ENCODE measurements at regions not wholly inside any gene's neighbourhood (a gene's known extent, or its start where the extent isn't known, plus 50 kb on each side); places are given as distances from the start of the nearest gene placed in this dataset.
A peak's percentile ranks its signal among the peaks of the same experiment; 100 is the strongest.
"Not testable (repeated sequence)": the region's sequence is repeated elsewhere in the genome, so short reads cannot be mapped to it uniquely, and the experiment has no call there.

DNA sequence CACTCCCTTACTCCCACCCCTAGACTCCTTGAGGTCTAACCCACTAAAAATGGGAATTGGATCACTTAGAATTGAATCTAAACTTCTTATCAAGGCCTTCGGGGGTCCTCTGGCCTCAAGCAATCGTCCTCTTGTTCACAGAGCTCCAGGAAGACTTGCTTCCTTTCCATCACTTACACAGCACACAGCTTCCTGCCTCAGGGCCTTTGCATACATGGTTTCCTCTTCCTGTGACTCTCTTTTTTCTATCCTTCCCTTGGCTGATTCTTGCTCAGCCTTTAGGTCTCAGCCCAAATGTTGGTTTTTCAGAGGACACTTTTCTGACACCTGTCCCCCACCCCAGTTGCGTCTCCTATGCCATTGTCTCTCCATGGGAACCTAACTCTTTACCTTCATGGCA, 50.0 kb upstream of the ALDH1B1 start:
- DNase-seq: no peak

DNA sequence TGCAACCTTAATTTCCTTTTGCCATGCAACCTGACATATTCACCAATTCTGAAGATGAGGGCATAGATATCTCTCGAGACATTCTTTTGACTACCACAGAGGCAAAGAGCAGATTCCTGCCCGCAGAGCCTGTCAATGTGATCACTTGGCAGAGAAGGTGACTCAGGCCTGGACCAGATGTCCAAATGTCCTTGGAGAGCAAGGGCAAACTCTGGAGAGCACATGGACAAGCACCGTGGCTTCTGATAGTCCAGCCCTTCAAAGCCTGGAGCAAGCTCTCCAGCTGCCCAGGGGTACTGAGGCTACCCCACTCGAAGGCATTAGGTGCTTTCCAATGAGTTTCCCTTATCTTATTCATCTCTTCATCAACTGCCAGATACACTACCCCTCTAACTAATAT, 50.4 kb upstream of the ALDH1B1 start:
- DNase-seq: no peak

DNA sequence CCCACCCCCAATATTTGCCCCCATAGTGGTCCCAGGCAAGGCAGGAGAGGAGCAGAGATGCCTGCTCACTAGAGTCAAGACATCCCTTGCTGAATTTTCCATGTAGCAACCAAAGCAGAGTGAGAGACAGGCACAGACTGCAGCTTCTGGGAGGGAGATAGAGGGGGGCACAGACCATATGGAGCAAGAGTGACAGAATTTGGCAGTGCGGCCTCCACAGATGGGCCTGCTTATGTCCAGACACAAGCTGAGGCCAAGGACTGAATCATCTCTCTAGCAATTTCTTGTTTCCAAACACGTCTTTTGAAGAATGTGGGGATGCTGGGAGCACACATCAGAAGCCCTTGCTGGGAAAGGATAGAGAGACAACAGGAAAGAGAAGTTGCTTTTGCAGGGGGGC, 53.0 kb upstream of the ALDH1B1 start:
- DNase-seq: no peak

DNA sequence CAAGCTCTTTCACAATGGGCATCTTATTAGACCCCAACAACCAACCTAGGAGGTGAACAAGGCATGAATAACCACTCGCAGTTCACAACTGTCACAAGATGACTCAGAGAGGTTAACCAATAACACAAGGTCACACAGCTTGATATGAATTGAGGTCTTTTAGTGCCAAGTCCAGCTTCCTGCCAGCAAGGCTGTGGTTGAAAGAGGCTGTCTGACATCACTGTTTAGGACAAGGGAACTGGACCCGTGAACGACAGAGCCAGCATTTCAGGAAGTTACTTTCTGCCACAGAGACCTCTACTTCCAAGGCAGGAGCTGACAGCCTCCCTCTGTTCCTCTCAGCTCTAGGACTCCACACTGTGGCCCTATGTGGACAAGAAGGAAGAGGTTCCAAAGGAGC, 53.4 kb upstream of the ALDH1B1 start:
- no peak for DNase-seq

DNA sequence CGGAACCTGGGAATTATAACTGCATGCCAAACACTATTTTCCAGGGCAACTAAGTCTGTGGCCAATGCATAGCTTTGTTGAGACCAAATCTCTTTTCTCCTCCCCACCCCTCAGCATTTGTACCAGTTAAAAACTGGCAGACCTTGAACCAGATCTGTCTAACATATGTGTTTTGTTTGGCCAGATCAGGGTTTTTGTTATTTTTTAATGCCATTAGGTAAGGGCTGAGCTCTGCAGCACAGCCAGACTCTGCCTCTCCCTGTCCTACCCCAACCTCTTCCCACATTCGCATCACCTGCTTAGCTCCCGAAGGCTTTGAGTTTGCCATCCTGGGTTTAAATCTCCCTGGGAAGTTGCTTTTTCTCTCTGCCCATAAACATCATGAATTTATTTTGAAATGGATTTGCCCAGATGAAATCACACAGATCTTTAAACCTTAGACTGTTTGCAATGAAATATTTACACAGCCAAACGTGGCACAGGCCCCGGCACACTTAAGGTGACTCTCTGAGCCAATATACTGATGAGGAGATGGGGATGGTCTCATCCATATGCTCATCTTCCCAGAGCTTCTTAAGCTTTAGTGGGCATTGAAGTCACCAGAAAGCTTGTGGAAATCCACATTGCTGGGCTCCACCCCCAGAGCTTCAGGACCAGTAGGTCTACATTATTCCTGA, 54.0 kb upstream of the ALDH1B1 start:
- DNase-seq: no peak

DNA sequence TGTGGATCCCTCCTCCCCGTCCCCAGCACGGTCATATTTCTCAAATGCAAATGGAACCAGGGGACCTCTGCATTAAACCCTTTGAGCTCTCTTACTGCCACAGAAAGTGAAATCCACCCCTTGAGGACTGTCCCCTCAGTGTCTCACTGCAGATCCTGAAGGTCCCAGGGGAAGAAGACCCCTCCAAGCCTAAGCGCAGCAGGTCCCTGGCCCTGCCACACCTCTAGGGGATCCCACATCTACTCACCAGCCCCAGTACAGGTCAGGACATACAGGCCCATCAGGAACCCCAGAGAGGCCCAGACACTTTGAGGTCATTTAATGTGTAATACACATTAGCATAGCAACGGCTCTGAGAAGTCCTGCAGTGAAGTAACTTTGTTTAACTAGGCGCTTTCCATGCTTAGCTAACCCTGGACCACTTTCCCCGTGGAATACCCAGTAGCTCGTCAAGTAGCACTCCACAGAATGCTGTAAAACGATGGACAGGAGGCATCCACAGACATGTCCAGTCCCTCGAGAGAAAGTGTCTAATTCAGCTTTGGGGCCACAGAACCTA, 54.7 kb upstream of the ALDH1B1 start:
- DNase-seq: no peak

DNA sequence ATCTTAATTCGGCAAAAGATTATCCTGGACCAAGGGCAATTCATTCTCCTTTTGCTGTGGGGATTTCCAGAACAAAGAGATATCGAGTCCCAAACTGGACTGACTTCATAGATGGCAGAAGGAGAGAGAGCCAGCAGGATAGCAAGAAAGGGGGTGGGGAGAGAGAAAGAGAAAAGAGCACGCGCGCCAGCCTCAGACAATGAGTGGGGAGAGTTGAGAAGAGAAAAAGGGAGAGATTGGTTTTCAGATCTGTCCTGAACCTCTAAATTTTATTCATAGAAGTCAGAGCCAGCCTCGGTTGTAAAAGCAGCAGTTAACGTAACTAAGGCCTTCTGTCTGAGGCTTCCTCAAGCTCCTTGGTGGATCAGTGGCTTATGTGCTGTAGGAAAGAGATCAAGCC, 55.3 kb upstream of the ALDH1B1 start:
- no peak for DNase-seq

DNA sequence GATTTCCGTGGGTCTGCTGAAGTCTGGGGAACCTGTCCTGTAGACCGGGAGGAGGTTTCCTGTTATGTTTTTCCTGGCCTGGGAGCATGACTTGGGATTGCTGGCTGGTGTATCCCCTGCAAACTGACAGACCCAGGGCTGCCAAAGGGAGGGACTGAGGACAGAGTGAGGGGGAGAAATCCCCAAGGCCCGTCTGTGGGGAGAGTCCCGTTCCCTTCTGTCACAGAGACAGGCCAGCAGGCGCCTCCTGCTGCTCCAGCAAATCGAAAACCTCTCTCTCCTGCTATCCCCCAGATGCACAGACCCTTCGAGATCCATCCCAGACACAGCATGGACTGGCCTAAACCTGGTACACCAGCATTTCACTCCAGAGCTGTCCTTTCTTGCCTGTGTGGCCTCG, 56.2 kb upstream of the ALDH1B1 start:
- DNase-seq: no peak

DNA sequence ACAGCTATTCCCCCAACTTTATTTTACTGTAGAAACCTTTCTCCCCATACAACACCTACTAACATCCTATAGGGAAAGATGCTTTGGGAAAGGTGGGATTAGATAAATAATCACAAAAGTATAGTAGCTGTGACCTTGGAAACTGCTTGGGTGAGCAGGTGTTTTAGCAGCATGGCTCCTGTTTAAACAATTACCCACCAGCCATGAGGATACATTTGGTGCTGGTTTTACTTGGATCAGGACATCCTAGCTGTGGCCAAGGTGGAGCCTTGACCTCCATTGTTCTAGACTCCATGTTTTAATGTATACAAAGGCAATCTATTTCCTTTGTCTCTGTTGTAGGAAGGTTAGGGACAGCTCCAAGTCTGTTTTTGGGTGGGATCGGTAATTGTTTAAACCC, 56.8 kb upstream of the ALDH1B1 start:
- DNase-seq: peak in 1 of 3 experiments; percentile 2

DNA sequence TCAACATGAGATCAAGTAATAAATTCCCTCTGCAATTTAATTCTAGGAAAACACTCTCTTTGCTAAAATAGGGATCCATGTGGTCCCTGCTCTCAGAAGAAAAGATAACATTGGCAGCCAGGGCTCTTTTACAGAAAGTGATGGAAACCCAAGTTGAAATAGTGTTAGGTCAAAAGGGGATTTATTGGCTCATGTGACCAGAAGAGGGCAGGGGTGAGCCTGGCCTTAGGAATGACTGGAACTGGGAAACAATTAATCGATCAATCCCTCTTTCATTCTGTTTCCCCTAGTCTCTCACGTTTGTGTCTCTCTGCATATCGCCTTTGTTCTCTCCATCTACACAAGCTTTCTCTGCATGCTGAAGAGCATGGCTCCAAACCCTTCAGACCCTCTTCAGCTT, 58.3 kb upstream of the ALDH1B1 start:
- peak in 1 of 3 experiments; percentile 9 for DNase-seq

DNA sequence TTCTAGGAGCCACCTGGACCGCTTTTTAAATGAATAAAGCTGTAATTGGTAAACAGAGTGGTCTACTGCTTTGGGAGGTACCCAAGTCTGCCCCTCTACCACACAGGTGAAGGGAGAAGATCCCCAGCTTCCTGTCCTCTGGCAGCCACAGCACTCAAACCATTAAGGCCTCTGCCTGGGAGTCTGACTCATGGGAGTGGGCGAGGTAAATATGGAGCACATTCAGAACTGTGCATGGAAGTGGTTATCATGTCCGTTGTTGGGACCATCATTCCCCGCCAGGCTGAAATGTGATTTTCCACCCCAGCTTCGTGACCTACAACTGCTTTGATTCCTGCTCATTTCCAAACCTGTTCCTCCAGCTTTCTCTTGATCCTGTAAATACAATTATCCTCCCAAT, 59.5 kb upstream of the ALDH1B1 start:
- DNase-seq: peak in 1 of 3 experiments; percentile 12

DNA sequence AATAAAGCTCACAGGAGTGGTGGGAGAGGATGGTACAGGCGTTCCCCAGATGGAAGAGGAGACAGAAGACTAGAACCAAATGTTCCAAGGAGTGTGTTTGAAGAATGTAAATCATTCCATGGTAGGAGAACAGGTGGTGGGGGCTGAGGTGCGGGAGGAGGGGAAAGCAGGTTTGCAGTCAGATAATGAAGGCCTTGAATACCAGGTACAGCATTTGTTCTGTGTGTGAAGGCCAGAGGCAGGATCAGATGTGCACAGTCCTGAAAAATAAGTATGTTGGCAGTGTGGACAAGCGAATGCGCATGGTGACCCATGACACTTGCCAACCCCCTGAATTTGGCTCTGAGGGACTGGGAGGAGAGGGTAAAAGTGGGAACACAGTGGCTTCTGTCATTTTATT, 59.9 kb upstream of the ALDH1B1 start:
- no peak for DNase-seq

DNA sequence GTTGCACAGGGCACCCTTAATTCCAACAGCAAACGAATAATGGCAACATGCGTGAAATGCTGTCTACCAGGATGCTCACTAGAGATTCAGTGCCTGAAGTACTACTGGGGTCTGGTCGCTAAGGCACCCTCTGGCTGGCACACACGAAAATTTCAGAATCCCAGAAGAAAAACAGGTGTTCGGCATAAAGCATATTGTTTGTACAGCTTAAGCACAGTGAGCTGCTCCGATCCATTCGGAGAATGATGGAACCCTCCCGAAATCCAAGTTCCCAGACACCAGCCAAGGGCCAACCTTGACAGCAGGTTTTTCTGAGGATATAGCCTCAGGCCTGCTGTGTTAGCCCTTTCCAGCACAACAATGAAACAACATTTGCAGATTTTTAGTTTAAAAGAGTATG, 61.4 kb upstream of the ALDH1B1 start:
- no peak for DNase-seq

DNA sequence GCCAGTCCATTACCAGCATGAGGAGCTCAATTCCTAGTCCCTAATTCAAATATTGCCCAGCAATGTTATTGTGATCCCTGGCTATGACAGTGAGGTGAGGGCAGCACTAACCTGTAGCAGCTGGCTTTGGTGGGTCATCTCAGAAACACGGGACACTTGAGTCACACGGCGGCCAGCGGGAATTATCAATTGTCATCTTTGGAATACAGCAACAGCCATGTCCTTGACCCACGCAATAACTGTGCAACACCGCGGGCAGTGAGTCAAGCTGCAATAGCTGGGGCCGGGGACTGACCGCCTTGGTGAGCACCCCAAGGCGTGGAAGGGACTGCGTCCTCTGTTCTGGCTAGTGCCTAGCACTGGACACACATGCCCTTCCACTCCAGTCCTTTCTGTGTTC, 62.5 kb upstream of the ALDH1B1 start:
- DNase-seq: no peak

DNA sequence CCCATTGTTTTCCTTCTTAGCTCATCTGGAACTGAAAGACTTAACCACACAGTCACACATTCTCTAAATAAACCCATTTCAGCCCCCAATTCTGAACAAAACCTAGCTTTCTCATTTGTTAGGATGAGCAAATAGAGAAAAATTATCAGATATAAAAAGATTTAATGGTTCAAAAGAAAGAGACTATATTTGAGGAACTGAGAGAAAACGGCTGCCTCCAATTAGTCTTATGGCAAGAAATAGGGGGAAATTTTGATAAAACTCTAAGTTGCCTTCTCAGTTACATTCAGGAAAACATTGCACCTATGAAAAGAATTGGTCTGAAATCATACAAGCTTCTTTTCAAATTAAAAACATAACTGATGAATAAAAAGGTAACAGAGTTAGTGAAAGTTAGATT, 63.7 kb upstream of the ALDH1B1 start:
- DNase-seq: no peak

DNA sequence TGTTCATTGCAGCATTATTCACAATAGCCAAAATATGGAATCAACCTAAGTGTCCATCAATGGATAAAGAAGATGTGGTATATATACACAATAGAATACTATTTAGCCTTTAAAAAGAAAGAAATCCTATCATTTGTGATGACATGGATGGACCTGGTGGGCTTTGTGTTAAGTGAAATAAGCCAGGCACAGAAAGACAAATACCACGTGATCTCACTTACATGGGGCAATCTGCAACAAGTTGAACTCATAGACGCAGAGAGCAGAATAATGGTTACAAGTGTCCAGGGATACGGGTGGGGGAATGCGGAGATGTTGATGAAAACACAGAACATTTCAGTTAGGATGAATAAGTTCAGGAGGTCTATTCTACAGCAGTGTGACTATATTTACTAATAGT, 66.4 kb upstream of the ALDH1B1 start:
- no peak for DNase-seq

DNA sequence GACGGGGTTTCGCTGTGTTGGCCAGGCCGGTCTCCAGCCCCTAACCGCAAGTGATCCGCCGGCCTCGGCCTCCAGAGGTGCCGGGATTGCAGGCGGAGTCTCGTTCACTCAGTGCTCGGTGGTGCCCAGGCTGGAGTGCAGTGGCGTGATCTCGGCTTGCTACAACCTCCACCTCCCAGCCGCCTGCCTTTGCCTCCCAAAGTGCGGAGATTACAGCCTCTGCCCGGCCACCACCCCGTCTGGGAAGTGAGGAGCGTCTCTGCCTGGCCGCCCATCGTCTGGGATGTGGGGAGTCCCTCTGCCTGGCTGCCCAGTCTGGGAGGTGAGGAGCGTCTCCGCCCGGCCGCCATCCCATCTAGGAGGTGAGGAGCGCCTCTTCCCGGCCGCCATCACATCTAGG, 68.3 kb upstream of the ALDH1B1 start:
- not testable (repeated sequence) for DNase-seq

DNA sequence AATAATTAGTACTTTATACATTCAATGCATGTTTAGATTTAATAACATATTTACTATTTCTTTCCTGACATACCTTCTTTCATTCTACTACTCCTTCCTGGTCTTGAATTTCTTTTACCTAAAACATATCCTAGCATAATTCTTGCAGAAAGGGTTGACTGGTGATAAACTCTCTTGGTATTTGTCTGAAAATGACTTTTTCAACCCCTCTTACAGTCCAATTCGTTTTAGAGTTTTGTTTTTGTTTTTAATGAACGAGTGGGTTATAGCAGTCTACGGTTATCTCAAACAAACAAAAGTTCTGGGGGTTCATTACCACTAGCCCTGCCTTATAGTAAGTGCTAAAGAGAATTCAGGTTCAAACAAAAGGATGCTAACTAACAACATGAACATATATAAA, 69.6 kb upstream of the ALDH1B1 start:
- no peak for DNase-seq

DNA sequence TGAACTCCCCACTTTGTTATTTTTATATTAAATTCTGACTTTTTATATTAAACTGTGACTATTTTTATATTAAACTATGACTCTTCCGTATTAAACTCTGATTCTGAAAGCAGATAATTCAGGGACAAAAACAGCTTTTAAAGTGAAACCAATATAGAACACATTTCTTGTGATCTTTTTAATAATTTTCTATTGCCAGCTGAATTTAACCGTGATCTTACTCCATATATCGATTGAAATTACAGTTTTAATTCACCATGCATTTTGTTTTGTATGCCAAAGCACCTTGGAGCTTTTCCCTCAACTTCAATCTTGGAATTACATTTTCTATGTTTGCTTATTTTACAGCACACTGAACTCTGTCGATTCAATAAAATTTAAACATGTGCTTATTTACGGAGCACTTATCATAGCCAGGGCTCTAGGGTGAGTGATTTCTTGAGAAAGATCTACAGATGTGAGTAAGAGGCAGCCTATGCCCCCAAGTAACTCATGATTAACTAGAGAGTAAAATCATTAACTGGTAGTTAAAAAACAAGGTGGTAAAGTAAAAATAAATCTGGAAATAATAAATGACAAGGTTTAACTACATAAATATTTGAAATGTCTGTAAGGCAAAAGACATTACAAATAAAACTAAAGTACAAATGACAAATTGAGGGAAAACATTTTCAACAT, 72.9 kb upstream of the ALDH1B1 start:
- peak in 1 of 3 experiments; percentile 5 for DNase-seq

DNA sequence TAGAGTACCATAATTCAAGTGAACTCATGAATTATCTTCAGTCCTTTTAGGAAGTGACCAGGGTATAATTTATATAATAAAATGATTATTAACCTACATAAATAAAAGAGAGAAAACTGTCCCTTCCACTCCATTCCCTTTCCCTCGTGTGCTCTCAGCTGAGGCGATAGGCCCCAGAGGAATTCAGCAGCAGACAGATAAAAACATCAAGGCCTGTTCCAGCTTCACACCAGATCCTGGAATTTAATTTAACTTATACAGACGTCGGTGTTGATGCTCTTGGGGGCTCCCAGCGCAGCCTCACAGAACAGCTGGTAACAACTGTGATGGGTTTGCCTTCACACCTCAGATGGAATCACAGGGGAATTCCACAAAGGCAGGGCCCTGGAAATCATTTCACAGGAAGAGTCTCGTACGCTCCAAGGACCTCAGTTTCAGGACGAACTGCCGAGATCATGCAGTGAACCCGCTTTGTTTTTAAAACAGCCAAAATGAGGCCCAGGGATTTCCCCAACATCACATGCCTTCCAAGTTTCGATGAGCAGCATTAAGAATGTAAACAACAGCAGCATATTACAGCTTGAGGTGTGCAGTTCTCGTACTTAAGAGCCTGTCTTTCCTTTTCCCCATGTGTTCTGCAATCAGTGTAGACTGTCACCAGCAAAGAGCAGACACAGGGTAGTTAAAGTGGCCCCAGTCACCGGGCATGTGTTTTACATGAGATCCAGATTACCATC, 73.6 kb upstream of the ALDH1B1 start:
- no peak for DNase-seq

DNA sequence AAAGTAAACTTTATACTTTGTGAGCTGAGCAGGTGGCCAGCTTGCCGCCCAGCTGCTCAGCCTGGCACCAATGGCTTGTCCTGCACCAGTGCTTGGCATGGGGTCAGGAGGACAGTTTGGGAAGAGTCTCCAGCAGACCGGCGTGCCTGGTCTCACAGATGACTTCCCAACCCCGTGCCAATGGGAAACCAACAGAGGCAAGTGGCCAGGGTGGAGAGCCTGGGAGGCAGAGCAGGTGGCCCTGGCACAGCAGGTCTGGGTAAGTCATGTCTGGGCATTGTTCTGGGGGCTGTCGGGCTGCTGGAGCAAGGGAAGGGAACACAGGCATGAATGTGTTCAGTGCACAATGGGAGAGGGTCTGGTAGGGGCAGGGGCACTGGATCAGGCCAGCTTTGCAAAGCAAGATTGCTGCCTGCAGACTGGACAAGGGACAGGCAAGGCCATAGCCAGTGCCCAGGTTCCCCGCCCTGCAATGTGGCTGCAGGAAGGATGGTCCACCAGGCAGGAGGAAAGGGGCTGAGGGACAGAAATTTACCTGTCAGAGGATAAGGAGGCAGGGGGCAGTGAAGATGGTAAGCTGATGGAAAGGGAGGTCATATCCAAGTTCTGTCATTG, 76.2 kb upstream of the ALDH1B1 start:
- DNase-seq: no peak

DNA sequence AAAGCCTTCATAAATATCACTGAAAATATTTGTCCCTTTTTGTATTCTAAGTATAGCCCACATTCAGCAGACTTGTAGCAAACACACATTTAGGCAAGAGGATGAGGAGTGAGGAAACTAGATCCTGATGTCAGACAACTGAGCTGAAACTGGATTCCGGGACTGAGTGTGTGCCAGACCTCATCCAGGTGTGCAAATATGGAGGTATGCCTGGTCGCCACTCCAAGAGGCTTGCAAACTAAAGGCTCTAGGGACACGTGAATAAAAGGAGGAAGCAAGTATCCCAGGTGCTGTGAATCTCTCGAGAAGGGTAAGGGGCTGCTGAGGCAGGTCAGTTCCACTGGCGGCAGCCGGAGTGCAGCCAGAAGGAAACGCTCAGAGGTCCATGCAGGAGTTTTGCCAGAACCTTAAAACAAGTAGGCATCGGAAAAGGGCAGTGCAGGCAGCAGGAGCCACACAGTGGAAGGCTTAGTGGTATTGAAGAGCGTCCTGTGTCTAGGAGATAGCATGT, 77.4 kb upstream of the ALDH1B1 start:
- peak in 1 of 3 experiments; percentile 68 for DNase-seq

DNA sequence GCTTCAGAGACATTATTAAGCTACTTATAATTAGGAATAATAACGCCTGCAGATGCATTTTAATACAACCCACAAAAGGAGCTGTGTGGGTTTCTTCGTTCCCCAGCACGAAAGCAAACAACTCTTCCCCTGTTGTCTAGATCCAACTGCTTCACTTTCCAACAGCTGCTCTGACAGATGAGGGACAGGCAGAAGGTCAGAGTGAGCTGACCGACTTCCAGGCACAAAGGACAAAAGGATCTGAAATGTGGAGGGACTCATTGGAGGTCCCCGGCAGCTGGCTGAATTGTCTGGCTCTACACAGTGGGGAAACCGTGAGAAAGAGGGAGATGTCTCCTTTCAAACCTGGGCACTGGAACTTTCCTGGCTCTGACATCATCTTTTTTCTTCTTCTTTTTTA, 79.1 kb upstream of the ALDH1B1 start:
- no peak for DNase-seq
